Endothelial cell of umbilical vein (primary cell): ENCODE measurements at regions not wholly inside any gene's neighbourhood (a gene's known extent, or its start where the extent isn't known, plus 50 kb on each side); places are given as distances from the start of the nearest gene placed in this dataset.

Source experiments
- CTCF ChIP-seq, 2 donors: IDR thresholded peaks; 1 replicate in 1 of 2; 2 replicates in 1 of 2; pipeline ENCODE4 v1.5.1; 2011; ENCODE audit warnings: low read length in 2 of 2, mild to moderate bottlenecking in 2 of 2, moderate library complexity in 2 of 2, control low read depth in 1 of 2, inconsistent platforms in 1 of 2, low read depth in 1 of 2; ENCODE audit not compliant: insufficient read depth in 1 of 2; ENCODE audit errors: extremely low read depth in 1 of 2
- EZH2 ChIP-seq: IDR thresholded peaks from 2 replicates; pipeline ENCODE4 v1.6.1; 2012; ENCODE audit warnings: borderline replicate concordance, low read depth, mild to moderate bottlenecking, moderate library complexity, low read length, inconsistent platforms; ENCODE audit not compliant: severe bottlenecking
- JUN ChIP-seq: IDR thresholded peaks from 2 replicates; pipeline ENCODE4 v1.6.1; 2011; ENCODE audit warnings: borderline replicate concordance, low read depth; ENCODE audit not compliant: insufficient read length, insufficient read depth
- MAX ChIP-seq: IDR thresholded peaks from 2 replicates; pipeline ENCODE4 v1.6.1; 2011; ENCODE audit not compliant: insufficient read depth, insufficient read length
- POLR2A ChIP-seq: IDR thresholded peaks from 2 replicates; pipeline ENCODE4 v1.6.1; 2012; ENCODE audit warnings: low read depth, mild to moderate bottlenecking, control low read depth, low read length
- POLR2AphosphoS5 ChIP-seq: IDR thresholded peaks from 2 replicates; pipeline ENCODE4 v1.6.1; 2012; ENCODE audit warnings: low read depth, mild to moderate bottlenecking, control low read depth, low read length, moderate library complexity; ENCODE audit not compliant: insufficient read depth

- TF ChIP-seq CTCF (IDR thresholded peaks at IDR 0.05; ENCODE audit: extremely low read depth in 1 of 2, insufficient read depth in 1 of 2, low read depth in 1 of 2, low read length in 2 of 2) = no peak
- no peak for TF ChIP-seq POLR2A
- no peak for TF ChIP-seq POLR2AphosphoS5
- no peak for TF ChIP-seq MAX
- no peak for TF ChIP-seq EZH2
- no peak for TF ChIP-seq JUN
Measured at GRCh38 chr10:61063034-61063433, 119.0 kb upstream of the RHOBTB1 start.
